ENCODE measurements at regions not wholly inside any gene's neighbourhood (a gene's known extent, or its start where the extent isn't known, plus 50 kb on each side); places are given as distances from the start of the nearest gene placed in this dataset.

GRCh38 chr11:25953006-25953405 lies 378.9 kb upstream of the ANO3 start:
- Histone ChIP-seq H3K27me3 (no peaks in the 10 kb centered on the region), H3K4me1 (replicated peaks in 1 of 2) (no peaks in the 10 kb centered on the region), H3K4me3 (no peak overlapping the region), H3K36me3 (replicated peaks in 1 of 2) (no peaks in the 10 kb centered on the region), H3K27ac (no peak overlapping the region), H3K9me3 (replicated peaks in 1 of 3) (no peaks in the 10 kb centered on the region)
- DNase-seq: no peak
- intact Hi-C loops (cut with DNase I): no loop called here
- TF ChIP-seq POLR2A (IDR thresholded peaks at IDR 0.05) (no peak), CTCF (IDR thresholded peaks at IDR 0.05) (no peak)
- WGBS, 4 donors: 76 to 84% (median 81%) methylated on average over 3 of the region's 3 CpGs

- H3K27ac ChIP-seq: no peak overlapping the region
- no peak overlapping the region for H3K4me3 ChIP-seq
- no peaks in the 10 kb centered on the region for H3K27me3 ChIP-seq
- H3K4me1 ChIP-seq (replicated peaks in 1 of 2): no peaks in the 10 kb centered on the region
- no peak for DNase-seq
- 67 to 79% (median 73%) methylated on average over 4 of the region's 4 CpGs for WGBS, 4 donors
- H3K9me3 ChIP-seq (replicated peaks in 1 of 3): no peaks in the 10 kb centered on the region
- intact Hi-C loops (cut with DNase I): no loop called here
- TF ChIP-seq CTCF (IDR thresholded peaks at IDR 0.05) (no peak), POLR2A (IDR thresholded peaks at IDR 0.05) (no peak)
- no peaks in the 10 kb centered on the region for H3K36me3 ChIP-seq (replicated peaks in 1 of 2)
Measured at GRCh38 chr11:25958045-25958444, 373.9 kb upstream of the ANO3 start.

GRCh38 chr11:25961539-25961938 lies 370.4 kb upstream of the ANO3 start:
- TF ChIP-seq POLR2A (IDR thresholded peaks at IDR 0.05) (no peak), CTCF (IDR thresholded peaks at IDR 0.05) (no peak)
- intact Hi-C loops (cut with DNase I): no loop called here
- no peaks in the 10 kb centered on the region for H3K9me3 ChIP-seq (replicated peaks in 1 of 3)
- H3K27ac ChIP-seq: no peak overlapping the region
- no peak overlapping the region for H3K4me3 ChIP-seq
- no peak for DNase-seq
- H3K4me1 ChIP-seq (replicated peaks in 1 of 2): no peaks in the 10 kb centered on the region
- H3K36me3 ChIP-seq (replicated peaks in 1 of 2): no peaks in the 10 kb centered on the region
- no peaks in the 10 kb centered on the region for H3K27me3 ChIP-seq
- WGBS, 4 donors: 59 to 65% (median 61%) methylated on average over 4 of the region's 4 CpGs

GRCh38 chr11:25970726-25971508 lies 361.0 kb upstream of the ANO3 start:
- intact Hi-C loops (cut with DNase I): no loop called here
- Histone ChIP-seq H3K27me3 (no peaks in the 10 kb centered on the region), H3K4me3 (no peak overlapping the region), H3K9me3 (replicated peaks in 1 of 3) (no peaks in the 10 kb centered on the region), H3K36me3 (replicated peaks in 1 of 2) (no peaks in the 10 kb centered on the region), H3K4me1 (replicated peaks in 1 of 2) (no peaks in the 10 kb centered on the region), H3K27ac (no peak overlapping the region)
- no peak for DNase-seq
- 69 to 79% (median 78%) methylated on average over 2 of the region's 2 CpGs for WGBS, 4 donors
- no peak for TF ChIP-seq POLR2A (IDR thresholded peaks at IDR 0.05)
- no peak for TF ChIP-seq CTCF (IDR thresholded peaks at IDR 0.05)

All from adrenal gland (tissue), 9 donors.